ENCODE measurements at regions not wholly inside any gene's neighbourhood (a gene's known extent, or its start where the extent isn't known, plus 50 kb on each side); places are given as distances from the start of the nearest gene placed in this dataset.

- TF ChIP-seq CTCF (IDR thresholded peaks at IDR 0.05) (no peak), EP300 (IDR thresholded peaks at IDR 0.05) (no peak), POLR2A (IDR thresholded peaks at IDR 0.05) (no peak)
These were observed 390.0 kb upstream of the SPAG17 start for GRCh38 chr1:118575060-118575459.
